ENCODE measurements at regions not wholly inside any gene's neighbourhood (a gene's known extent, or its start where the extent isn't known, plus 50 kb on each side); places are given as distances from the start of the nearest gene placed in this dataset.

- TF ChIP-seq CTCF (IDR thresholded peaks at IDR 0.05; ENCODE audit: insufficient read depth, low read length, severe bottlenecking): no peak
- no peak for DNase-seq (ENCODE audit: low read depth)
- no peak for FAIRE-seq
- Histone ChIP-seq H3K36me3 (ENCODE audit: control insufficient read depth, insufficient read depth, low read length) (no peaks in the 10 kb centered on the region), H3K4me3 (ENCODE audit: low read depth, low read length) (no peak overlapping the region), H3K27me3 (ENCODE audit: control insufficient read depth, insufficient read depth, low read length) (no peaks in the 10 kb centered on the region)
These were observed 324.9 kb upstream of the SOX11 start for GRCh38 chr2:5367321-5367720.

GRCh38 chr2:5368263-5368662 lies 323.9 kb upstream of the SOX11 start:
- Histone ChIP-seq H3K36me3 (ENCODE audit: control insufficient read depth, insufficient read depth, low read length) (no peaks in the 10 kb centered on the region), H3K27me3 (ENCODE audit: control insufficient read depth, insufficient read depth, low read length) (no peaks in the 10 kb centered on the region), H3K4me3 (ENCODE audit: low read depth, low read length) (no peak overlapping the region)
- FAIRE-seq (no peak), DNase-seq (ENCODE audit: low read depth) (no peak)
- no peak for TF ChIP-seq CTCF (IDR thresholded peaks at IDR 0.05; ENCODE audit: insufficient read depth, low read length, severe bottlenecking)

GRCh38 chr2:5369510-5369909 lies 322.7 kb upstream of the SOX11 start:
- DNase-seq (ENCODE audit: low read depth) (no peak), FAIRE-seq (no peak)
- no peak for TF ChIP-seq CTCF (IDR thresholded peaks at IDR 0.05; ENCODE audit: insufficient read depth, low read length, severe bottlenecking)
- no peak overlapping the region for H3K4me3 ChIP-seq (ENCODE audit: low read depth, low read length)
- H3K36me3 ChIP-seq (ENCODE audit: control insufficient read depth, insufficient read depth, low read length): no peaks in the 10 kb centered on the region
- H3K27me3 ChIP-seq (ENCODE audit: control insufficient read depth, insufficient read depth, low read length): no peaks in the 10 kb centered on the region

GRCh38 chr2:5370158-5370557 lies 322.0 kb upstream of the SOX11 start:
- Histone ChIP-seq H3K27me3 (ENCODE audit: control insufficient read depth, insufficient read depth, low read length) (no peaks in the 10 kb centered on the region), H3K36me3 (ENCODE audit: control insufficient read depth, insufficient read depth, low read length) (no peaks in the 10 kb centered on the region), H3K4me3 (ENCODE audit: low read depth, low read length) (no peak overlapping the region)
- no peak for TF ChIP-seq CTCF (IDR thresholded peaks at IDR 0.05; ENCODE audit: insufficient read depth, low read length, severe bottlenecking)
- DNase-seq (ENCODE audit: low read depth) (no peak), FAIRE-seq (no peak)

- DNase-seq (ENCODE audit: low read depth) (no peak), FAIRE-seq (no peak)
- H3K36me3 ChIP-seq (ENCODE audit: control insufficient read depth, insufficient read depth, low read length): no peaks in the 10 kb centered on the region
- H3K27me3 ChIP-seq (ENCODE audit: control insufficient read depth, insufficient read depth, low read length): no peaks in the 10 kb centered on the region
- no peak overlapping the region for H3K4me3 ChIP-seq (ENCODE audit: low read depth, low read length)
- no peak for TF ChIP-seq CTCF (IDR thresholded peaks at IDR 0.05; ENCODE audit: insufficient read depth, low read length, severe bottlenecking)
These were observed 320.0 kb upstream of the SOX11 start for GRCh38 chr2:5372141-5372540.

- DNase-seq (ENCODE audit: low read depth) (no peak), FAIRE-seq (no peak)
- Histone ChIP-seq H3K36me3 (ENCODE audit: control insufficient read depth, insufficient read depth, low read length) (no peaks in the 10 kb centered on the region), H3K4me3 (ENCODE audit: low read depth, low read length) (no peak overlapping the region), H3K27me3 (ENCODE audit: control insufficient read depth, insufficient read depth, low read length) (no peaks in the 10 kb centered on the region)
- no peak for TF ChIP-seq CTCF (IDR thresholded peaks at IDR 0.05; ENCODE audit: insufficient read depth, low read length, severe bottlenecking)
These were observed 319.0 kb upstream of the SOX11 start for GRCh38 chr2:5373200-5373599.
